Retinal pigment epithelial cell (primary cell): ENCODE measurements at regions not wholly inside any gene's neighbourhood (a gene's known extent, or its start where the extent isn't known, plus 50 kb on each side); places are given as distances from the start of the nearest gene placed in this dataset.

ENCODE experiments used
- DNase-seq: peaks from one replicate; pipeline ENCODE4 v3.0.0-alpha.2; 2010; ENCODE audit warnings: low read depth
- H3K4me3 ChIP-seq: 2 replicates; pipeline ENCODE4 v1.5.1; 2011; ENCODE audit warnings: mild to moderate bottlenecking, low read length, control low read depth, moderate library complexity
- CTCF ChIP-seq: conservative IDR thresholded peaks from 2 replicates; pipeline ENCODE4 v1.5.1; 2011; ENCODE audit warnings: low read depth, low read length, control low read depth, inconsistent platforms

GRCh38 chr3:67196677-67197076, 198.6 kb downstream of the KBTBD8 start:
- no peak for DNase-seq
- H3K4me3 ChIP-seq = no peak overlapping the region
- no peak for TF ChIP-seq CTCF

DNA sequence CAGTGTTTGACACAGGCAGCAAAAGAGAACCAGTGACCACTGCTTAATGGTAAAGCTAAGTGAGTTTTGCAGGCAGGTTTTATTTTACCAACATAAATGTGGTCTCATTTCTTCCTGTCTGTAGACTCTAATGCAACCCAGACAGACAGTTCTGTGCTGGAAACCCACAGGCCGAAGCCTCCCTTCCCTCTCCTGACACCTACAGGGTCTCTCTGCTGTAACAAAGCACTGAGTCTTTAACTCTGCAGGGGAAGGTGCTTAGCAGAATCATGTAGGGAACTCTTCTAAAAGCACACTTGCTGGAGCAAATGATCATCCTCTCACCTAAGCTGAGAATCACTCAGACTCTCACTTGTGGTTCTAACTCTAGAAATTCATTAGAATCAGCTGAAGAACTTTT, 200.3 kb downstream of the KBTBD8 start:
- no peak for DNase-seq
- H3K4me3 ChIP-seq = no peak overlapping the region
- TF ChIP-seq CTCF = no peak

DNA sequence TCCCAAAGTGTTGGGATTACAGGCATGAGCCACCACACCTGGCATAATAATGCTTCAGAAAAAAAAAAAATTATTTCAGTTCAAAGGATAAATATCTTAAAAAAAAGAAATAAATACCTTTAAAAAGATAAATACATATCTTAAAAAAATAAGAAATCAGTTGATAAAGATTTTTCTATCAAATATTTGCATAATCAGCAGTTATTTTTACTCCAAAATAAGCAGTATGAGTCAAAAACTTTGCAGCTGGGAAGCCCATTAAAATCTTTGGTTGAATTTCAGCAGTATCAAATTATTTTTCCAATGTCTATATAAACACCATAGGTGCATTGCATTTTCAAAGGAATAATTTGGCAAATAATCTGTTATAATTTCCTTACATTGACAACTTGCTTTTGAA, 202.5 kb downstream of the KBTBD8 start:
- no peak for DNase-seq
- TF ChIP-seq CTCF = no peak
- no peak overlapping the region for H3K4me3 ChIP-seq

GRCh38 chr3:67201026-67201425, 202.9 kb downstream of the KBTBD8 start:
- no peak for DNase-seq
- no peak for TF ChIP-seq CTCF
- H3K4me3 ChIP-seq = no peak overlapping the region

DNA sequence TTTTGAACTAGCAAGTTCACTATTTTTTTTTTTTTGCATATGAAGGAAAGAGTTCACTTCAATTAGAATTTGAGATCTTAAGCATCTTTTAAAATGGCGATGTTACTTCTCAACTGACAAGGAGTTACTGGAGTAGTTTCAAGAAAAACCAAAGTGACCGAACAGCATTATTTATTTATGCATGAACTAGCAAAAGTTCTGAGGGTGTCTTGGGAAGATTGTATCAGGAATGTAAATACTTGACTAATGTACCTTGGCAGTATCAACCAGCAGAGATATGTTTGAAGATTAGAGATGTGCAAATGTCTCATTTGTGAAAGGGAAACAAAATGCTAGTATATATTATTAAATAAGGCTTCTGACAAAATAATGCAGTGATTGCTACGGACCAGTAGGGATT, 203.9 kb downstream of the KBTBD8 start:
- TF ChIP-seq CTCF = no peak
- H3K4me3 ChIP-seq = no peak overlapping the region
- DNase-seq = no peak

DNA sequence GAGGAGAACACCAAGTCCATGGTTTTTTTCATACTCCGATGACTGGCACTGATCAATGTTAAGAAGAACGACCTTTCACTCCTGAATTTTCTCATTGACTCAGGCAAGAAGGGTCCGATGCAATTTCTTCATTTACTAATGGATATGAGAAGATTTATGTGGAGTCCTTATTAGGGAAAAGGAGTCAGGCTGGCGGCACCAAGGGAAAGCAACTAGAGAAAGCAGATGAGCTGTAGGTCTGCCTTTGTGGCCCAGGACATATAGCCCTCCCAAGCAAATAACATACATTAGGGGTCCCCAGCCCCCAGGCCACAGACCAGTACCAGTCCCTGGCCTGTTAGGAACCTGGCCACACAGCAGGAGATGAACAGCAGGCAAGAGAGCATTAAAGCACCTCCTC, 206.8 kb downstream of the KBTBD8 start:
- TF ChIP-seq CTCF = no peak
- H3K4me3 ChIP-seq = no peak overlapping the region
- DNase-seq = no peak

DNA sequence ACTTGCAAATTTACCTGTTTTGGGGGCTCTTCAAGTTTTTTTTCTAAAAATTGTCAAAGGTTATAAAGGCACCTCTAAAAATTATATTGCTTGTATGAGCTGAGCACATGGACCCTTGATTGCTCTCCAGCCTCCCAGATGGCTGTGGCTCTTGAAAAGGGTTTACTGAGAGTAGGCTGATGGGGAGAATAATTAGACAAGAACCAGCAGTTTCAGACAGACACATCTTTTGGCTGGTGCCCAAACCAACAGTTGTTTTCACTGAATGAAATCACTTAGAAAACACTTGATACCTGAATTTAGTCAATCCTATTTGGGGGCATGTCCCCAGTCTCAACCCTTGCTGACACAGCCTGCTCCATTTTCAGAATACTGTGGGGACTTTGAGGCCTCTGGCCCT, 217.6 kb downstream of the KBTBD8 start:
- no peak for TF ChIP-seq CTCF
- DNase-seq = no peak
- H3K4me3 ChIP-seq = no peak overlapping the region
